HG03196 (cell line): ENCODE measurements at regions not wholly inside any gene's neighbourhood (a gene's known extent, or its start where the extent isn't known, plus 50 kb on each side); places are given as distances from the start of the nearest gene placed in this dataset.

Experiments used
- ATAC-seq: cut with Tn5 transposase; IDR thresholded peaks from one replicate; pipeline ENCODE4 v1.9.1; 2021; ENCODE audit not compliant: unreplicated experiment

DNA sequence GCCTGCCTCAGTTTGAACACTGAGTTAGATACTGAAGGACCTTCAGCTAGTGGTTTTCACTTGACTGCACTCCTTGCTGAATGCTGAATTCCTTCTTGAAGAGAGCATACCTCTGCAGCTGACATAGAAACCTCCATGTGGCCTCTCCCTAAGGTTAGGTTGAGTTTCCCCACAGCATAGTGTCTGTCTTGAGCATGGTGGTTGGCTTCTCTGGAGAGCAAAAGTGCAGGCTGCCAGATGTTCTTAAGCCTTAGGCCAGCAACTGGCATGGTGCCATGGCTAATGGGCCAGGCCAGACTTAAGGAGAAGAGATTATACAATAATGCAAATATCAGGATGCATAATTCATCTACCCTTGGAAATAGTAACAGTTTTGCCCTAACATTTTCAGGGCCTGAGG is 545.6 kb upstream of the ZNF385D start:
- ATAC-seq, result no peak

DNA sequence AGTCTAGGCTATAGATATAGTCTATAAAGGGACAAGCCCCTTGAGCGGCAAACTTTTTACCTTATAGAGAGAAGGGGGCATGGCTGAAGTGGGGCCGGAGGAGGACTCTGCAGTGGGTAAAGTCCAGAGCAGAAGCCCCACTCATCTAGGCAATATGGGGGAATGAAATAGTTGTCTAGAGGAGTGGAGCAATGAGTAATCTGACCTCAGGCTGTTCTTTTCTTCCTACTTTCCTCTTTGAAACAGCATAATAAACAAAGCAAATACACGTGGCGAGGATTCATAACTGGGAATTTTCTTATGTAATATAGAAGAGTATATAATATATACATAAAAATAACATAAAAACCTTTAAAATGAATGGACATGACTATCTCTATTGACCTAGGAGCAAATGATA is 546.4 kb upstream of the ZNF385D start:
- ATAC-seq, result no peak

DNA sequence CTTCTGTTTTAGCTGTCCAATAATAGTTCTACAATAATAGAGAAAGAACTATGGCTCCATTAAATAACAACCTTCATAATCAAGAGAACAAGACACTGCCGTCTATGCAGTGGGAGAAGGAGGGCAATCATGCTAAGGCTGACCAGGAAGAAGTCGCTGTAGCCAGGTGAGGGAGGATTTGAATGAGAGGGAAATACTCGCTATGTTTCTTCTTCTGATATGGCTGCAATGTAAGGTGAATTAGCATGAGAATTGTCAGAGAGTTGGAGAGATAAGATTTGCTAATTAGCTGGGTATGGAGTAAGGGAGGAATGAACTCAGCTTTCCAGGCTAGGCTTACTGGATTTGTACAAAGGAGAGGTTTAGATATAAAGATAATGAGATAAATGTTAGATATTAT is 555.4 kb upstream of the ZNF385D start:
- no peak for ATAC-seq

DNA sequence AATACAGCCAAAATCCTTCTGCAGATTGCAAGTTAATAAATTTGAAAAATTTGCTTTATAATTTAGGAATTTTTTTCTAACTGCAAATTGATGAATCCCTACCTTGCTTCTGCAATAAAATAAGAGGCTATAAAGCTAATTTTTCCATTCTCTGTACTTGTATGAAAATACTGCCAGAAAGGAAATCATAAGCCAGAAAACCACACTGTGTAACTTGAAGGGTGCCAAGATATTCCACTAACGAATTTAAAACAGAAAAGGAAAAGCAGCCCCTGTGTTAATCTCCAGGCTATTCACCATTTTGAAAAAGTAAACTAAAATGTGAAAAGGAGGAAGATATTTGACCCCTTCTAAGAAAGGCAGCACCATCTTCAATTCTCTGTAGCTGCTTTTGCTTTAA is 557.9 kb upstream of the ZNF385D start:
- no peak for ATAC-seq

DNA sequence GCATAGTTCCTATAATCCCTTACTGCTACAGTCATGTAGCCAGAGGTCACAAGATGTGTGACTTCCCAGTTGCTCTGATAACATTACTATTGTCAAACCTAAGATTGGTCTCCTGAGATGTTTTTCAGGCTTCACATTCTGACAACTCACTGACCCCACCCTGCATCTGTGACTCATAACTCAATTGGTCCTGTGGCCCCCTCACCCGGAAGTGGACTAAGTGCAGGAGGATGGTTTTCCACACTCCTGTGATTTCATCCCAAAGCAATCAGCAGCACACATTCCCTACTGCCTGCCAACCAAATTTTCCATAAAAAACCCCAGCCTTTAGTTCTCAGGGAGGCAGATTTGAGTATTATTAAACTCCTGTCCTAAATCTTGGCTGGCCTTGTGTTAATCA is 564.9 kb upstream of the ZNF385D start:
- ATAC-seq, result no peak

DNA sequence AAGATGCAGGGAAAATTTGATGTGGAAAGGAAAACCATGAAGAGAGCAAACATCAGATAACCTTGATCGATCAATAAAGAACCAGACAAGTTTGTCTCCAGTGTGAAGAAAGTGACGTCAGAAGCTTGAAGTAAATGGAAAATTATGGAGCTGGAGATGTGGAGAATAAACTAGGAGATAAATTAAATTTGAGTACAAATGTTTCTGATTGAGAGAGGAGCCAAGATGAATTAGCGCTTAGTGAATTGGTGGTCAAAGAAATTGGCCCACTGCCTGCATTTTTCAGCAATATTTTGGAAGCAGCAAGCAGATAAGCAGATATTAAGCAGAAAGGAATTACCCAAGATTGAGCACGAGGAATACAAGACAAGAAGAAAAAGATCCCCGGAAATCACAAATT is 567.3 kb upstream of the ZNF385D start:
- no peak for ATAC-seq

DNA sequence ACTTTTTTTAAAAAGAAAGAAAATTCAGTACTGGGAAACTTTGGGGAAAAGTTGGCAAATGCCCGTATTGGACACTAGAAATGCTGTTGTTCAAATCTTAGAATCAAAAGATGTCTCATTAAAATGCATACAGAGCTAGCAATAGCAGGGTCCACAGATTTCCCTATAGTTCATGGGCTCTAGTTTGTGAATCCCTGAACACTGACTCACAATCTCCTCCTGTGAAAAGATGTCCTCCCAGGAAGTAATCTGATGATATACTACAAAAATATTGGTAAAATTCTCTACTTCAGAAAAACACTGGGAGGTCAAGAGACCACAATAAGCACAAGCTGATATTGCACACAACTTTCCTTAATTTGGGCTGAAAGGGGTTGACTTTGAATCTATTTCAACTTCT is 568.4 kb upstream of the ZNF385D start:
- ATAC-seq, result no peak

DNA sequence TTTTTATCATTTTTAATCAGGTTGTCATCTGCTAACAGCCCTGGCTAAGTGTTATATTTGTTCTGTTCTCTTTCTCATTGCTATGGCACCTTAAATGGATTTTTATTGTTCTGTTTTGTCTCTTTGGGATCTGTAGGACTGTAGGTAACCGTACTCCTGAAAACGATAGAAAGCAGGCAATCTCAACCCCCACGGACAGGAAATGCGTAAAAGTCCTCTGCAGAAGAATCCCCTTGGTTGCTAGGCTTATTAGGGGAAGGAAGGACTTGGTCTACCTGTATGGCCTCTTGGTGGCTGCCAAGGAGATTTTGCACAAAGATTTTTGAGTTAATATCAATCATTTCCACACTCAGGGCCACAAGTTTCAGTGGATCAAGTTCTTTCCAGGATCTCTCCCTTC is 571.9 kb upstream of the ZNF385D start:
- ATAC-seq, result no peak

DNA sequence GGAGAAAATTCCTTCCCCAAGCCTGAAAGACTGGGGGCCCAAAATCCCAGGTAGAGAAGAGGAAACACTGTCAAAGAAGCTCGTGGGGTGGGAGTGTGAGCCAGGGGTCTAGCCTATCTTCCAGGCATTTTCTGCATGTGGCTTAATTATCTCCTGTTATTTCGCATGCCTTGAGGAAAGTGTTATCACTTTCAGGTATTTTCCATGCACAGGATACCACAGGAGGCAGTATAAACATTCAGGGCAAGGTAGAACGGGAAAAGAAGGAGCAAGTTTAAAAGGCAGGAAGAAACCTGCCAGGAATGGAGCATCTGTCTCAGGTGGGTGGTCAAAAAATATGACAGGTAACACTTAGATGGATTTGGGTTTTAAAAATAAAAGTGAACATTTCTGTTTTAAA is 575.3 kb upstream of the ZNF385D start:
- ATAC-seq, result no peak

DNA sequence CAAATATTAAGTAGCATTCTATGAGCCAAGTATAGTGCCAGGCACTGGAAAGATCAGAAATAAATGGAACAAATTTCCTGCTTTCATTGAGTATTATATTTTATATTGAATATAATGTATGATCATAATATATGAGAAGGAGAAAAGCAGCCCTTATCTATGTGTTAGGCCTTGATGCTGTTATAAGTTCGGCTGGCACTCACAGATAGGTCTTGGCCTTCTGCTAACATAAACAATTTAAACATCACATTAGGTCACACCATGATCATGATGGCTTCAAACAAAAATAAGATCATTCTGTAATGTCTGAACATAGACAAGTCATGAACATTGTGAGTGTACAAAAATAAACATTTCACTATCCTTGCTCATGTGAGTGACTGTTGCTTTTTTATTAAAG is 584.0 kb upstream of the ZNF385D start:
- ATAC-seq, result no peak

DNA sequence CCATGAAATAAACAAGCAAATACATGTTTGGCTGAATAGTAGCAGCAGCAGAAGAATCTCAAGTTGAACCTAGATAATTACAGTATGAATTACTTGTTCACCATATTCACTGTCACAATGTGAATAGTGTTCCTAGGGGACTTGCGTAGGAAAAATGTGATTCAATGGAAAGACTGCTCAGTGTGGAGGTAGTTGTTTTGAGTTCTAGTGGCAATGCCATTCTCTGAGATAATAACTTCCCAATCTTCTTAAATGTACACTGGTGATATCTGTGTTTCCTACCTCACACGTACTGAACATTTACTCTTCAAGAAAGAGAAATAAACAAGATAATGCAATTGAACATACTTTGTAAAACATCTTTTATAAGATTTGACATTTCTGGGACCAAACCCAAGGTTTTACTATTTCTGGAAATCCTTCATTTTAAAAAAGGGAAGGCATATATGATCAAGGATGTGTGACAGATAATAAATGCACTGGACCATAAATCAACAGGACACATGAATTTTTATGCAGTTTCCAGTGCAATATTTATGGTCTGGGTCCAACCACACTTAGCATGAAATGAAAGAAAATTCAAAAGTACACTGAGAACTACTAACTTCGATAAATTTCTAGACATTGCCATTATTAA is 598.3 kb upstream of the ZNF385D start:
- ATAC-seq, result no peak

DNA sequence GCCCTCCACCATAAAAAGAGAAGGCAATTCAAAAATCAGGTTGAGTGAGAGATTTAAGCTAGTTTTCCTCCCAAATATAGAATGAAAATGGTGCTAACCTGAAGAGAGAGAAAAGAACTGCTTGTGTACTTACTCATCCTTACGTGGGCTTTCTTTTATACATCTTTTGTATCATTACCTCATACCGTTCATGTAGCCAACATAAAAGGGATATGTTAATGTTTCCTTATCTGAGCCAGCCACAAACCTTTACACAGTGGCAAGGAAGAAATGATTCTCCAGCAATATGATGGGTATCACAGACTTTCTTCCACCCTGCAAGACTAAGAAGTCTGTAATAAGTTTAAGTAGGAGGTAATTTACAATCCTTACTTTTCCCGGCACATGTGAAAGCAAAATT is 600.8 kb upstream of the ZNF385D start:
- ATAC-seq, result no peak

DNA sequence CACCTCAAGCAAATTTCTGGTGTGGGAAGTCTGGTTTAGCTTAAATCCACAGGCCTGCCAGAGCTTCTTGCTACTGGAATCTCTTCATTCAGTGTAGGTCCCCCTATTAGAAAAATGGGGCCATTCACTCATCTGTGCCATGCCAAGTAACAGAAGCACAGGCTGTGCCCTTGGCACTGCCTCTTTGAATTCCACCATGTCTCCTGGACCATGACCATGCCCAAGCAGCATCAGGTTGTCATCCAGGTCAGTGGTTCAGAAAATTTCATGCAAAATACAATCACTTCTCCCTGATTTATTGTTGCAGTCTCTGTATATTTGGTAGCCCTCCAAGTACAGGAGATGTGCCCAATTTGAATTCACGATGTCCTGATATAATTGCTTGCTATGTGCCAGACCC is 602.1 kb upstream of the ZNF385D start:
- no peak for ATAC-seq

DNA sequence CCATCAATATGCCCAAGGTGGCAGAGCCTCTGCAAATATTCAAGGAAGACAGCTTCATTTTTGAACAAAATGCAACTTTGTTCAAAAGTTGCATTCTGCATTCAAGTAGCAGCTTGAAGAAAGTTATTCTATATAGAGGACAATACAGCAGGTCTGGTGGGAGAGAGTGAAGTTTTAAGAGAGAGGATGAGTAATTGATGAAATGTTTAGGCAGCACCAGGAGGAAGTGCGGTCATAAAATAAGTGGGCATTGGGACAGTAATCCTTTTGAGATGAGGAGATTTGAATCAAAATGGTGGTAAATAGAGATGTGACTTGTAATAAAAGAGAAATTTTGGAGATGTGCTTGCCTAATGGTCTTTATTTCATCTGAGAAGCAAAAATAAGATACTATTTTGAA is 607.3 kb upstream of the ZNF385D start:
- no peak for ATAC-seq

DNA sequence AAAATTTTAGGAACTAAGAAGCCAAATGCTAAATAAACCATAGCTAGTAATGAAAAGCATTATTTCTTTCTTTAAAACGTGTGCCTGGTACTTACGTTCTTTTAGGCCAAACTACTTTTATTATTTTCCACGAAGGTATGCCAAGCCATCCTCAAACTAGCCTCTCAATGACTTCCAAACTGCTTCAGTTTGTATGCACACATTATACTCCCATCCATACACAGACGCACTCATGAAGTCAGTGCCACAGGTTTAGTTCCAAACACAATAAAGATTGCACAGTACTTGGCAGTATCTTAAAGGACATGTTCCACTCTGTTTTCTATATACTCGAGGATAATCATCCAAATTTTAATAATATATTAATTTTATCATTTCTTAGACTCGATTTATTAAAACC is 609.2 kb upstream of the ZNF385D start:
- no peak for ATAC-seq

DNA sequence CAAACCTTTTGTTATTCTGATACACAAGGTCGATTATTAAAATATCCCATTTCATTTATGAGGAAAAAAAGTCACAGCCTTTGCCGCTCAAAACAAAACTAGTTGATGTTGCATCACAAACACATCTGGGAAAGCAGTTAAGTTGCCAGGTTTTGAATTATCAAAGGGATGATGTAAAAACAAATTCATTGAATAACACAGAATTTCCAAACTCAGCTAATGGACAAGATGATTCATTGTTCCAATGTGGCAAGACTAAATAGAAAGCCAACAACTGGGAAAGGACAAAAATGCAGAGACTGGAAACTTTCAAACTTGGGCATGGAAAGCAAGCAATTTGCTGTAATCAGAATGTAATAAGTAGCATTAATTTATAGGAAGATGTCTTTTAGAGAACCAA is 610.0 kb upstream of the ZNF385D start:
- no peak for ATAC-seq

DNA sequence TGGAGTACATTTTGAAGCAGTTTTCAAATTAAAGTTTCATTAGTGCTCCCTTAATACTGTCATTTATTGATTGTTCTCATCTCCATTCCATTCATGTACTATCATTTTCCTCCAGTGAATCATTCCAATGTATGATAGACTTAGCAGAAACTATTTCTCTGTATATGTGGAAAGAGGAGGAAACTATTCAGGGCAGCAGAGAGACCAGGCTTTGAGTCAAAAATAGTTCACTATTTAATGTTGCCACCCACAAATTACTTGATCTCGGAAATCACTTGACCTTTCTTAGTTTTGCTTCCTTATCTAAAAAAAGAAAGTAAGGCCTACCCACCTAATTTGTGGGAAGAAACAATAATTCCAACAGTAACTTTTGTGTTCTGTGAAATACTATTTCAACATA is 610.5 kb upstream of the ZNF385D start:
- no peak for ATAC-seq

DNA sequence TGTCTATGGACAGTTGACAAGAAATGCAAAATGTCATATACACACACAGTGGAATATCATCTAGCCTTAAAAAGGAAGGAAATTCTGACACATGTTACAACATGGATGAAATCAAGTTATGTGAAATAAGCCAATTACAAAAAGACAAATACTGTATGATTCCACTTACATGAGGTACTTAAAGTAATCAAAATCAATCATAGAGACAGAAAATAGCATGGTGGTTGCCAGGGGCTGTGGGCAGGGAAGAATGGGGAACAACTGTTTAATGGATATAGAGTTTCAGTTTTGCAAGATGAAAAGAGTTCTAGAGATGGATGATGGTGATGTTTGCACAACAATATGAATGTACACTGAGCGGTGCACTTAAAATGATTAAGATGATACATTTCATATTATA is 613.8 kb upstream of the ZNF385D start:
- no peak for ATAC-seq

DNA sequence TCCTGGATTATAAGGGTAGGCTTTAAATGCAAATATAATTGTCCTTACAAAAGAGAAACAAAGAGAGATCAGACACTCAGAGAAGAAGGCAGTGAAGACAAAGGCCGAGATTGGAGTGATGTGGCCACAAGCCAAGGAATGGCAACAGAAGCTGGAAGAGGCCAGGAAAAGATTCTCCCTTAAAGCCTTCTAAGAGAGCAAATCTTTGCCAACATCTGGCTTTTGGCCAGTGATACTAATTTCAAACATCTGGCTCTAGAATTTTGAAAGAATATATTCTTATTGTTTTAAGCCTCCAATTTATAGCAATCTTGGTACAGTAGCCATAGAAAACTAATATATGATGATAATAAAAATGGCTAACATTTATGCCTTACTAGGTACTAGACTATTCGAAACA is 615.8 kb upstream of the ZNF385D start:
- ATAC-seq, result no peak

DNA sequence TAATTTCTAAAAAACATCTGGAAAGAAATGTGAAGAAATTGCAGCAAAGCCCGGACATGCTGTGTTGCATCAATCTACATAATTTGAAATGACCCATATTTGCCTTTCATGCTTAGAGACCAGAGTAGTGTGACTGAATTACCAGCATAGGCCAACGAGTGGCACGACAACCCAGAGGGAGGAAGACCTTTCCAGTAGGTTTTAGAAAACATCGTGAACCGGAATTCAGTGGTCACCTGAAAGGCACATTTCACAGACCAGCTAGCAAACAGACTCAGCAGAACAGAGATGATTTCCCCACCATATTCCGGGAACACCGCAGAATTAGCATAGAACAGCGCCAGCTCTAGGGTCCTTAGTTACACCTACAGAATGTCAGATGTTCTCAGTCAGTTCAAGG is 620.0 kb upstream of the ZNF385D start:
- no peak for ATAC-seq

DNA sequence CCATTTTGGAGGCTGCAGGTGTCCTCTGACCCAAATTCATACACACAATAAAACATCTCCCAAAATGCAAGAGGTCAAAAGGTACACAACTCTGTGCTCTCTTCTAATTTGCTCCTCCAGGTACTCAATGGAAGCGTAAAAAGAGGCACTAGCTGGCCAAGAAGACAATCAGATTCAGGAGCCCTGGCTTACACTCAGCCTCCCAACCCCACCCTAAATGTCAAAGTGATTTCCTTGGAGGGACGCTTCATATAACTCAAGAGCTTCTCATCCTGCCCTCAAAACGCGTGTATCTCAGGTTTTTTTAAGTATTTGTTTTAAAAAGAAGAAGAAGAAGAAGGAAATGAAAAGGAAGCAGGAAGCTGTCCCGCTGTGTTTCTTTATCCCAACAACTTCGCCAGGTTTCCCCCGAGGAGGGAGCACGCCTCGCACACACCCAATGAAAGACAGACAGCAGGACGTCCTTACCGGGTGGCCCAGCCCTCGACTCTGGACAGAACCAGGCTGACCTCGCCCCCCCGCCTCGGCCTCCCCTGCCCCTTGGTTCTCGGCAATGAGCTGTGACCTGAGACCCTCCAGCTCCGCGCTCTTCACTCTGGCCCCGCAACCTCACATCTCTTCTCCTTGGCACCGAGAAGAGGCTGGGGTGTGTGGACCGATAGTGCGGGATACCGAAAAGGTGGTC is 620.7 kb upstream of the ZNF385D start:
- no peak for ATAC-seq

DNA sequence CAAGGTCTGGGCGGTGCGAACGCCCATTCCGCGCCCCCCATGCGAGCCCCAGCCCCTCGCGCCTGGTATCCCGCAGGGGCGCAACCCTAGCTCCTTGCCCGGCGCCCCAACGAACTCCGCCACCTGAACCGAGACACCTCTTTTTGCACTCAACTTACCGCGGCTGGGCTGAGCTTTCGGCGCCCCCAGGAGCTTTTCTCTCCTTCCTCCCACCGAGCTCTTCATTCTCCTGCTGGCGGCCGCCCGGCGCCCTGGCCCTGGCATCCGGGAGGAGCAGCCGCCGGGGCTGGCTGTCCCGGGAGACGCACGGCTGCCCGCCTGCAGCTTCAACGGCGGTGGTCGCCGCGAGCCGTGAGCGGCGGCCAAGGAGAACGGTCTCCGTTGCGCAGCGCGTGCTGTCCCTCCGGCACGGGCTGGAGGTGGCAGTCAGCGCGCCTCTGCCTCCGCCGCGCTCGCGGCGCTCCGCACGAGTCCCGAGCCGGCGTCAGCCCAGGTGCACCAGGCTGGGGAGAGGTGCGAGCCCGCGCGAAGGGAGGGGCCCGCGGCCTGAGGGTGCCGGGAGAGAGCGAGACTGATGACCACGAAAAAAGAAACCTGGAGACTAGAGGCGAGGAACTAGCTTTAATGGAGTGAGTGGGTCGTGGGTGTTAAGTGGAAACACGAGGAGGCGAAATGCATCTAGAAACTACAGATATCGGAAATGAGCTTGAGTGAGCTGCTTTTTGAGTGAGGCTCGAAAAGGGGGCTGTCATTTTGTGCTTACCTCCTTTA is 621.5 kb upstream of the ZNF385D start:
- ATAC-seq, result no peak
